GM23338 (cell line): ENCODE measurements at regions not wholly inside any gene's neighbourhood (a gene's known extent, or its start where the extent isn't known, plus 50 kb on each side); places are given as distances from the start of the nearest gene placed in this dataset.

Experiments
- ATAC-seq: fragments of 200-7000 bp; cut with Tn5 transposase; 3 replicates; pipeline ENCODE4 v1.9.1; 2020
- DNase-seq: peaks from one replicate; pipeline ENCODE4 v3.0.0-alpha.2; 2015; ENCODE audit warnings: low spot score
- H2AFZ ChIP-seq: fragments of 200-600 bp; sonication (generic); 2 replicates; pipeline ENCODE4 v1.8.0; 2016; ENCODE audit warnings: antibody characterized with exemption, mild to moderate bottlenecking, moderate library complexity
- H3F3A ChIP-seq: fragments of 200-600 bp; sonication (generic); replicated peaks from 2 replicates; pipeline ENCODE4 v1.8.0; 2017; ENCODE audit warnings: antibody characterized with exemption, mixed run types, low read depth
- H3K27ac ChIP-seq: fragments of 200-600 bp; sonication (generic); 2 replicates; pipeline ENCODE4 v1.6.1; 2016; ENCODE audit warnings: low read depth
- H3K27me3 ChIP-seq: fragments of 200-600 bp; sonication (generic); 2 replicates; pipeline ENCODE4 v1.8.0; 2016; ENCODE audit warnings: mild to moderate bottlenecking, mixed run types, moderate library complexity; ENCODE audit not compliant: insufficient read depth
- H3K36me3 ChIP-seq: fragments of 200-600 bp; sonication (generic); 2 replicates; pipeline ENCODE4 v1.8.0; 2016; ENCODE audit warnings: mild to moderate bottlenecking; ENCODE audit not compliant: insufficient read depth
- H3K4me1 ChIP-seq: fragments of 200-600 bp; sonication (generic); 2 replicates; pipeline ENCODE4 v1.8.0; 2016; ENCODE audit warnings: mild to moderate bottlenecking, moderate library complexity; ENCODE audit not compliant: insufficient read depth
- H3K4me2 ChIP-seq: fragments of 200-600 bp; sonication (generic); 2 replicates; pipeline ENCODE4 v1.7.1; 2017; ENCODE audit warnings: mixed run types
- H3K4me3 ChIP-seq: fragments of 200-600 bp; sonication (generic); 2 replicates; pipeline ENCODE4 v1.6.1; 2016; ENCODE audit warnings: mixed run types
- H3K79me2 ChIP-seq: fragments of 200-600 bp; sonication (generic); replicated peaks from 2 replicates; pipeline ENCODE4 v1.8.0; 2017; ENCODE audit warnings: mild to moderate bottlenecking; ENCODE audit not compliant: insufficient read depth
- H3K9me2 ChIP-seq: fragments of 200-600 bp; sonication (generic); 2 replicates; pipeline ENCODE4 v1.8.0; 2017; ENCODE audit not compliant: insufficient read depth
- H4K20me1 ChIP-seq: fragments of 200-600 bp; sonication (generic); replicated peaks from 2 replicates; pipeline ENCODE4 v1.8.0; 2017; ENCODE audit warnings: mild to moderate bottlenecking; ENCODE audit not compliant: insufficient read depth
- H3K27ac Mint-ChIP-seq: 2 replicates; pipeline ENCODE4 v1.8.0; 2020; ENCODE audit warnings: inconsistent platforms, mild to moderate bottlenecking, moderate library complexity, mixed read lengths
- H3K27me3 Mint-ChIP-seq: 3 replicates; pipeline ENCODE4 v1.8.0; 2022; ENCODE audit warnings: low read depth, mild to moderate bottlenecking, moderate library complexity, mixed read lengths, inconsistent platforms; ENCODE audit not compliant: insufficient read depth, poor library complexity
- H3K36me3 Mint-ChIP-seq: 3 replicates; pipeline ENCODE4 v1.8.0; 2021; ENCODE audit warnings: low read depth, mild to moderate bottlenecking, inconsistent platforms, moderate library complexity, mixed read lengths
- H3K4me1 Mint-ChIP-seq: 3 replicates; pipeline ENCODE4 v1.8.0; 2020; ENCODE audit warnings: mild to moderate bottlenecking, inconsistent platforms, mixed read lengths
- H3K4me3 Mint-ChIP-seq: 3 replicates; pipeline ENCODE4 v1.8.0; 2021; ENCODE audit warnings: moderate library complexity, mild to moderate bottlenecking, inconsistent platforms, mixed read lengths
- H3K9me3 Mint-ChIP-seq: 3 replicates; pipeline ENCODE4 v1.8.0; 2020; ENCODE audit warnings: moderate library complexity, mild to moderate bottlenecking, inconsistent platforms, mixed read lengths
- CREB1 ChIP-seq: fragments of 250-450 bp; sonication (Bioruptor Pico); IDR thresholded peaks from 2 replicates; pipeline ENCODE4 v1.5.0; 2020; ENCODE audit warnings: low read depth, mild to moderate bottlenecking, moderate library complexity
- CTCF ChIP-seq, 2 experiments: fragments of 200-600 bp in 1 of 2; sonication (generic) in 1 of 2; conservative IDR thresholded peaks; 2 replicates each; pipeline versions ENCODE4 v1.5.1 to v1.6.1; 2016 to 2017; ENCODE audit warnings: antibody characterized with exemption in 2 of 2, low read depth in 2 of 2, mild to moderate bottlenecking in 2 of 2, moderate library complexity in 1 of 2
- ETS1 ChIP-seq: IDR thresholded peaks from 2 replicates; pipeline ENCODE4 v1.6.1; 2016; ENCODE audit warnings: antibody characterized with exemption
- EZH2 ChIP-seq: fragments of 200-600 bp; sonication (generic); IDR thresholded peaks from one replicate; pipeline ENCODE4 v1.8.0; 2017; ENCODE audit warnings: antibody characterized with exemption, mild to moderate bottlenecking, low read depth; ENCODE audit not compliant: unreplicated experiment
- EZH2phosphoT487 ChIP-seq: fragments of 200-600 bp; sonication (generic); IDR thresholded peaks from one replicate; pipeline ENCODE4 v1.8.1; 2018; ENCODE audit warnings: antibody characterized with exemption; ENCODE audit not compliant: unreplicated experiment
- JUNB ChIP-seq: IDR thresholded peaks from one replicate; pipeline ENCODE4 v1.6.1; 2016; ENCODE audit warnings: antibody characterized with exemption; ENCODE audit not compliant: unreplicated experiment
- NANOG ChIP-seq: IDR thresholded peaks from 2 replicates; pipeline ENCODE4 v1.6.1; 2016; ENCODE audit warnings: antibody characterized with exemption, borderline replicate concordance
- POLR2AphosphoS5 ChIP-seq: IDR thresholded peaks from 2 replicates; pipeline ENCODE4 v1.6.1; 2016; ENCODE audit warnings: antibody characterized with exemption, low read depth
- REST ChIP-seq: IDR thresholded peaks from one replicate; pipeline ENCODE4 v1.6.1; 2018; ENCODE audit warnings: antibody characterized with exemption; ENCODE audit not compliant: unreplicated experiment
- STAT1 ChIP-seq: IDR thresholded peaks from one replicate; pipeline ENCODE4 v1.6.1; 2016; ENCODE audit warnings: antibody characterized with exemption; ENCODE audit not compliant: unreplicated experiment
- ZNF114 ChIP-seq: fragments of 250-450 bp; sonication (Bioruptor Pico); IDR thresholded peaks from 2 replicates; pipeline ENCODE4 v1.5.0; 2020; ENCODE audit warnings: mild to moderate bottlenecking, moderate library complexity
- ZNF331 ChIP-seq: fragments of 250-450 bp; sonication (Bioruptor Pico); IDR thresholded peaks from 2 replicates; pipeline ENCODE4 v1.5.0; 2020; ENCODE audit warnings: low read depth, mild to moderate bottlenecking, moderate library complexity
- ZNF462 ChIP-seq: fragments of 250-450 bp; sonication (Bioruptor Pico); IDR thresholded peaks from 2 replicates; pipeline ENCODE4 v1.5.0; 2020; ENCODE audit warnings: mild to moderate bottlenecking, moderate library complexity

- H2AFZ ChIP-seq, result peak overlapping the region; percentile 52; the same call in 1 of the 2 replicates
- H3K9me2 ChIP-seq, result no peaks in the 10 kb centered on the region
- no peaks in the 10 kb centered on the region for H3K9me3 Mint-ChIP-seq
- no peak overlapping the region for H3K27ac Mint-ChIP-seq
- no peak overlapping the region for H3K4me3 Mint-ChIP-seq
- no peak for TF ChIP-seq REST
- no peak for TF ChIP-seq JUNB
- no peak for TF ChIP-seq POLR2AphosphoS5
- TF ChIP-seq ETS1, result no peak
- no peak for TF ChIP-seq CTCF (conservative IDR thresholded peaks at IDR 0.05; ENCODE audit: low read depth in 2 of 2)
- no peak for TF ChIP-seq NANOG
- no peak for TF ChIP-seq ZNF462
- TF ChIP-seq STAT1, result no peak
- TF ChIP-seq EZH2phosphoT487, result no peak
- no peak for TF ChIP-seq EZH2
- TF ChIP-seq CREB1 (CRISPR knock-in tag), result no peak
- TF ChIP-seq ZNF331, result no peak
- no peak for TF ChIP-seq ZNF114 (CRISPR knock-in tag)
- H3K79me2 ChIP-seq, result no peaks in the 10 kb centered on the region
- H3K4me2 ChIP-seq, result no peak overlapping the region
- H3F3A ChIP-seq, result no peaks in the 10 kb centered on the region
- peaks cover 15% of the 10 kb centered on the region; the same call in 2 of the 3 replicates for H3K4me1 Mint-ChIP-seq
- no peaks in the 10 kb centered on the region for H3K36me3 Mint-ChIP-seq
- ATAC-seq, result no peak
- H4K20me1 ChIP-seq, result no peaks in the 10 kb centered on the region
- no peak for DNase-seq
- no peaks in the 10 kb centered on the region for H3K27me3 ChIP-seq
- no peak overlapping the region for H3K27ac ChIP-seq
- no peaks in the 10 kb centered on the region for H3K36me3 ChIP-seq
- H3K4me1 ChIP-seq, result no peaks in the 10 kb centered on the region; the same call in 1 of the 2 replicates
- no peaks in the 10 kb centered on the region for H3K27me3 Mint-ChIP-seq
- no peak overlapping the region for H3K4me3 ChIP-seq
These were observed 99.7 kb downstream of the GMNC start for GRCh38 chr3:190762801-190763200.
